NB4 (cell line): ENCODE measurements at regions not wholly inside any gene's neighbourhood (a gene's known extent, or its start where the extent isn't known, plus 50 kb on each side); places are given as distances from the start of the nearest gene placed in this dataset.
A peak's percentile ranks its signal among the peaks of the same experiment; 100 is the strongest.

Experiments
- DNase-seq: peaks from one replicate; pipeline ENCODE4 v3.0.0; 2010; ENCODE audit warnings: low read depth
- H3K4me3 ChIP-seq: one replicate; pipeline ENCODE4 v1.5.1; 2011; ENCODE audit warnings: mild to moderate bottlenecking, low read depth, low read length, moderate library complexity
- CTCF ChIP-seq: IDR thresholded peaks from one replicate; pipeline ENCODE4 v1.5.1; 2012; ENCODE audit warnings: low read depth, low read length
- MAX ChIP-seq: IDR thresholded peaks from 2 replicates; pipeline ENCODE4 v1.6.1; 2011; ENCODE audit warnings: low read depth, low read length
- MYC ChIP-seq: IDR thresholded peaks from 2 replicates; pipeline ENCODE4 v1.6.1; 2011; ENCODE audit warnings: low read depth, low read length
- POLR2A ChIP-seq: IDR thresholded peaks from 2 replicates; pipeline ENCODE4 v1.6.1; 2011; ENCODE audit warnings: mild to moderate bottlenecking; ENCODE audit not compliant: insufficient read length; ENCODE audit errors: extremely low read depth

GRCh38 chr10:114728325-114728724, 70.2 kb upstream of the ABLIM1 start:
- TF ChIP-seq CTCF (no peak), MYC (no peak), POLR2A (no peak), MAX (no peak)
- DNase-seq, result no peak
- H3K4me3 ChIP-seq, result no peak overlapping the region

GRCh38 chr10:114729103-114729659, 71.1 kb upstream of the ABLIM1 start:
- no peak for DNase-seq

GRCh38 chr10:114730291-114730690, 72.2 kb upstream of the ABLIM1 start:
- no peak overlapping the region for H3K4me3 ChIP-seq
- TF ChIP-seq MYC, result no peak
- no peak for TF ChIP-seq MAX
- TF ChIP-seq POLR2A, result no peak
- no peak for TF ChIP-seq CTCF
- no peak for DNase-seq

More at GRCh38 chr10:114729103-114729659, 71.1 kb upstream of the ABLIM1 start:
- TF ChIP-seq MYC (no peak), MAX (no peak), CTCF (no peak), POLR2A (no peak)
- H3K4me3 ChIP-seq, result no peak overlapping the region

- H3K4me3 ChIP-seq, result no peak overlapping the region
- no peak for TF ChIP-seq POLR2A
- no peak for TF ChIP-seq CTCF
- no peak for TF ChIP-seq MYC
- TF ChIP-seq MAX, result no peak
- no peak for DNase-seq
These were observed 74.9 kb upstream of the ABLIM1 start for GRCh38 chr10:114732931-114733330.

GRCh38 chr10:114735946-114736345, 77.9 kb upstream of the ABLIM1 start:
- no peak overlapping the region for H3K4me3 ChIP-seq
- no peak for TF ChIP-seq POLR2A
- TF ChIP-seq MYC, result no peak
- no peak for TF ChIP-seq MAX
- TF ChIP-seq CTCF, result no peak
- DNase-seq, result no peak

GRCh38 chr10:114743521-114744231, 77.9 kb upstream of the FHIP2A start:
- TF ChIP-seq MYC (no peak), MAX (no peak), CTCF (no peak), POLR2A (no peak)
- H3K4me3 ChIP-seq, result no peak overlapping the region
- peak; percentile 9 for DNase-seq
